ENCODE measurements at regions not wholly inside any gene's neighbourhood (a gene's known extent, or its start where the extent isn't known, plus 50 kb on each side); places are given as distances from the start of the nearest gene placed in this dataset.

DNA sequence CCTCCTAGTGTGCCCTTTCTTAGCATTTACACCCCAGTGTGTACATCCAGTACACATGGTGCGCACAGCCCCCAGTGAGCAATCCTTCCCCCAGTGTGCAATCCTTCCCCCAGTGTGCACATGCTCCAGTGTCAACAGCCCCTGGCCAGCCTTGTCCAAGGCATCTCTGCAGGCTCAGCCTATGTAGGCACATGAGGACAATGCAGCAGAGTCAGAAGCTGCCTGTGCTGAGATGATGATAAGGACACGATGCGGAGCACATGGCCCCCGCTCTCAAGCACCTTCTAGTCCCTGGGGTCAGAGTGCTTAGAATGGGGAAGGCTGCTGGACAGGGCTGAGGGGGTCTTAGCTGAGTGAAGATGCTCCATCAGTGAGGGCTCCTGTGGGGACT, 69.8 kb downstream of the GADD45G start:
- TF ChIP-seq, protein P1, sequence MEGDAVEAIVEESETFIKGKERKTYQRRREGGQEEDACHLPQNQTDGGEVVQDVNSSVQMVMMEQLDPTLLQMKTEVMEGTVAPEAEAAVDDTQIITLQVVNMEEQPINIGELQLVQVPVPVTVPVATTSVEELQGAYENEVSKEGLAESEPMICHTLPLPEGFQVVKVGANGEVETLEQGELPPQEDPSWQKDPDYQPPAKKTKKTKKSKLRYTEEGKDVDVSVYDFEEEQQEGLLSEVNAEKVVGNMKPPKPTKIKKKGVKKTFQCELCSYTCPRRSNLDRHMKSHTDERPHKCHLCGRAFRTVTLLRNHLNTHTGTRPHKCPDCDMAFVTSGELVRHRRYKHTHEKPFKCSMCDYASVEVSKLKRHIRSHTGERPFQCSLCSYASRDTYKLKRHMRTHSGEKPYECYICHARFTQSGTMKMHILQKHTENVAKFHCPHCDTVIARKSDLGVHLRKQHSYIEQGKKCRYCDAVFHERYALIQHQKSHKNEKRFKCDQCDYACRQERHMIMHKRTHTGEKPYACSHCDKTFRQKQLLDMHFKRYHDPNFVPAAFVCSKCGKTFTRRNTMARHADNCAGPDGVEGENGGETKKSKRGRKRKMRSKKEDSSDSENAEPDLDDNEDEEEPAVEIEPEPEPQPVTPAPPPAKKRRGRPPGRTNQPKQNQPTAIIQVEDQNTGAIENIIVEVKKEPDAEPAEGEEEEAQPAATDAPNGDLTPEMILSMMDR (conservative IDR thresholded peaks at IDR 0.05; ENCODE audit: low read depth in 2 of 2): no peak
- no peak for TF ChIP-seq EZH2 (IDR thresholded peaks at IDR 0.05; ENCODE audit: low read depth, unreplicated experiment)
- TF ChIP-seq EZH2phosphoT487 (IDR thresholded peaks at IDR 0.05; ENCODE audit: unreplicated experiment): no peak
- TF ChIP-seq CREB1 (CRISPR knock-in tag; IDR thresholded peaks at IDR 0.05; ENCODE audit: low read depth): no peak
- TF ChIP-seq, protein P2, sequence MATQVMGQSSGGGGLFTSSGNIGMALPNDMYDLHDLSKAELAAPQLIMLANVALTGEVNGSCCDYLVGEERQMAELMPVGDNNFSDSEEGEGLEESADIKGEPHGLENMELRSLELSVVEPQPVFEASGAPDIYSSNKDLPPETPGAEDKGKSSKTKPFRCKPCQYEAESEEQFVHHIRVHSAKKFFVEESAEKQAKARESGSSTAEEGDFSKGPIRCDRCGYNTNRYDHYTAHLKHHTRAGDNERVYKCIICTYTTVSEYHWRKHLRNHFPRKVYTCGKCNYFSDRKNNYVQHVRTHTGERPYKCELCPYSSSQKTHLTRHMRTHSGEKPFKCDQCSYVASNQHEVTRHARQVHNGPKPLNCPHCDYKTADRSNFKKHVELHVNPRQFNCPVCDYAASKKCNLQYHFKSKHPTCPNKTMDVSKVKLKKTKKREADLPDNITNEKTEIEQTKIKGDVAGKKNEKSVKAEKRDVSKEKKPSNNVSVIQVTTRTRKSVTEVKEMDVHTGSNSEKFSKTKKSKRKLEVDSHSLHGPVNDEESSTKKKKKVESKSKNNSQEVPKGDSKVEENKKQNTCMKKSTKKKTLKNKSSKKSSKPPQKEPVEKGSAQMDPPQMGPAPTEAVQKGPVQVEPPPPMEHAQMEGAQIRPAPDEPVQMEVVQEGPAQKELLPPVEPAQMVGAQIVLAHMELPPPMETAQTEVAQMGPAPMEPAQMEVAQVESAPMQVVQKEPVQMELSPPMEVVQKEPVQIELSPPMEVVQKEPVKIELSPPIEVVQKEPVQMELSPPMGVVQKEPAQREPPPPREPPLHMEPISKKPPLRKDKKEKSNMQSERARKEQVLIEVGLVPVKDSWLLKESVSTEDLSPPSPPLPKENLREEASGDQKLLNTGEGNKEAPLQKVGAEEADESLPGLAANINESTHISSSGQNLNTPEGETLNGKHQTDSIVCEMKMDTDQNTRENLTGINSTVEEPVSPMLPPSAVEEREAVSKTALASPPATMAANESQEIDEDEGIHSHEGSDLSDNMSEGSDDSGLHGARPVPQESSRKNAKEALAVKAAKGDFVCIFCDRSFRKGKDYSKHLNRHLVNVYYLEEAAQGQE (IDR thresholded peaks at IDR 0.05; ENCODE audit: unreplicated experiment): no peak
- TF ChIP-seq JUNB (IDR thresholded peaks at IDR 0.05; ENCODE audit: unreplicated experiment): no peak
- TF ChIP-seq POLR2AphosphoS5 (IDR thresholded peaks at IDR 0.05; ENCODE audit: low read depth): no peak
- TF ChIP-seq, protein P3, sequence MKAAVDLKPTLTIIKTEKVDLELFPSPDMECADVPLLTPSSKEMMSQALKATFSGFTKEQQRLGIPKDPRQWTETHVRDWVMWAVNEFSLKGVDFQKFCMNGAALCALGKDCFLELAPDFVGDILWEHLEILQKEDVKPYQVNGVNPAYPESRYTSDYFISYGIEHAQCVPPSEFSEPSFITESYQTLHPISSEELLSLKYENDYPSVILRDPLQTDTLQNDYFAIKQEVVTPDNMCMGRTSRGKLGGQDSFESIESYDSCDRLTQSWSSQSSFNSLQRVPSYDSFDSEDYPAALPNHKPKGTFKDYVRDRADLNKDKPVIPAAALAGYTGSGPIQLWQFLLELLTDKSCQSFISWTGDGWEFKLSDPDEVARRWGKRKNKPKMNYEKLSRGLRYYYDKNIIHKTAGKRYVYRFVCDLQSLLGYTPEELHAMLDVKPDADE (IDR thresholded peaks at IDR 0.05): no peak
- no peak for TF ChIP-seq NANOG (IDR thresholded peaks at IDR 0.05; ENCODE audit: borderline replicate concordance)
- no peak for TF ChIP-seq STAT1 (IDR thresholded peaks at IDR 0.05; ENCODE audit: unreplicated experiment)
- TF ChIP-seq ZNF331 (CRISPR knock-in tag; IDR thresholded peaks at IDR 0.05; ENCODE audit: low read depth): no peak

Data from GM23338 (cell line).